ENCODE measurements at regions not wholly inside any gene's neighbourhood (a gene's known extent, or its start where the extent isn't known, plus 50 kb on each side); places are given as distances from the start of the nearest gene placed in this dataset.
"Not testable (repeated sequence)": the region's sequence is repeated elsewhere in the genome, so short reads cannot be mapped to it uniquely, and the experiment has no call there.

DNA sequence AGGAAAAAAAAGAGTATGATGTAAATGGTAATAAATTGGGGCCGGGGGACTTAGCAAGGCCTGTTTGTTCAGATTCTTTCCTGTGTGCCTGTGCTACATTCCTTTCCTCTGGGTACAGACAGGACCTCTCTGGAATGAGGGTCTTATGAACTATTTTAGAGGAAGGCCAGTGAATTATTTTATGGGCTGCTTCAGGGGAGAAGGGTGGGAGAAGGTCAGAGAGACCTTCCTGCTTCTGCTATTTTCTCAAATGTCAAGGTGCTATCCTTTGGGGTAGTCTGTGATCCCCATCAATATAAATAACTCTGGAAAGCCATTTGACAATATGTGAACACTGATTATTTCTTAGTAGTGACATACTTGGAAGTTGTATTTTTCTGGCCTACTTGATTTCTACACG lies 426.5 kb downstream of the SH2D4B start:
- DNase-seq: no peak

DNA sequence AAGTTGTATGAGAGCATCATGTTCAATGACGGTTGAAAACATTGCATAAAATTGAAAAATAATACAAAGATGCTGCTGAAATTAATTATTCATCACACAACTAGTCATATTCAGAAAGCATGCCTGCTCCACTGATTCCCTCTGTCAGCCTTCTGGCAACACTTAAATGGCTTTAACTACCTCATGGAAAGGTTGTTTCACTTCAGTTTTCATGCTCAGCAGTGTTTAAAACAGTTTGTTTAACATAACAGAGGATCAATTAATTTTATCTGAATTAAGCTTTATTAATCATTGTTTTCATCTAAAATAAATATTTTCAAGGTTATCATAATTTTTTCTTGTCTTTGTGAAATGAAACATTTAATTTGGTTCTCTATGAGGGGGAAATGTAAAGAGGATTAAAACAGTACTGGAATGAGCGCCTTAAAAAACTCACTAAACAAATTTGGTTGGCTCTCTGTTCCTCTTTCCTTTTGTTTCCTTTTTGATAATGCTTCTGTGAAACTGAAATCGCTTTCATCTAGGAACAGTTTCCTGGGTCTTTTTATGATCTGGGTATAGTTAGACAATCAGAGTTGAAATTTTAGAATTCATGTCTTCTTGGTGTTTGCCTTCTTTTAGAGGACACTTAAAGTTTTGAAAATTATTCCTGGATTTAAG lies 427.4 kb downstream of the SH2D4B start:
- no peak for DNase-seq

DNA sequence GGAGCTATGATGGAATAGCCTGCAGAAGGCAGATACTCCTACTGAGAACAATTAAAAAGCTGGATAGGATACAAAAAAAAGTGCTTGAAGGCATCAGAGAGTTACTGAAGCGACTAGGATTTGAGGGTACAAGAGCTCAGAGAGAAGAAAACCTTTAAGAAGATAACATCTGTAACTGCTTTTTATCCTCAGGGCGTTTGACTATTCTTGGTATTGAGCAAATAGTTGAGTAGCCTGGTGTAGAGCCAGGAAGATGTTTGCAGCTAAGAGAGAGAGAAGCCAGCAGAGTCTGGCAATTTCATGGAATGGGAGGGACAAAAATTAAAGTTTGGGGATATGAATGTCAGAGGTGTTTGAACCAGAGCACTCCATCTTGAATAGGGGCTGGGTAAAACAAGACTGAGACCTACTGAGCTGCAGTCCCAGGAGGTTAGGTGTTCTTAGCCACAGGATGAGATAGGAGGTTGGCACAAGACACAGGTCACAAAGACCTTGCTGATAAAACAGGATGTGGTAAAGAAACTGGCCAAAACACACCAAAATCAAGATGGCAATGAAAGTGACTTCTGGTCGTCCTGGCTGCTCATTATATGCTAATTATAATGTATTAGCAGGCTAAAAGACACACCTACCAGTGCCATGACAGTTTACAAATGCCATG lies 428.8 kb downstream of the SH2D4B start:
- no peak for DNase-seq

- DNase-seq: not testable (repeated sequence)
Observed at GRCh38 chr10:80967357-80967756, 429.7 kb downstream of the SH2D4B start.

DNA sequence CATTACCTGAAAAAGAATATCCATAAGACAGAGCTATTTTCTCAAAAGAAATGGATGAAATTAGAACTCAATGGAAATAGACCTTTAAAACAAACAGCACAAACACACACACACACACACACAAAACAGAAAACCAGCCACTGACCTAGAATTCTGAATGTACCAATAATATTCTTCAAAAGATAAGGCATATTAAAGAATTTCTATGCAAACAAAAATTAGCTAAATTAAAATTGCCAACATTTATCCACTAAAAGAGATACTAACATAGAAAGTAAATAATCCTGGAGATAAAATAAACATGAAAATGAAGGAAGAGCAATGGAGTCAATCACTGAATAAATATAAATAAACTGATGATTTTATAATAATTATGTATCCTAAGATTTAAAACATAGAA lies 431.2 kb downstream of the SH2D4B start:
- DNase-seq: no peak

DNA sequence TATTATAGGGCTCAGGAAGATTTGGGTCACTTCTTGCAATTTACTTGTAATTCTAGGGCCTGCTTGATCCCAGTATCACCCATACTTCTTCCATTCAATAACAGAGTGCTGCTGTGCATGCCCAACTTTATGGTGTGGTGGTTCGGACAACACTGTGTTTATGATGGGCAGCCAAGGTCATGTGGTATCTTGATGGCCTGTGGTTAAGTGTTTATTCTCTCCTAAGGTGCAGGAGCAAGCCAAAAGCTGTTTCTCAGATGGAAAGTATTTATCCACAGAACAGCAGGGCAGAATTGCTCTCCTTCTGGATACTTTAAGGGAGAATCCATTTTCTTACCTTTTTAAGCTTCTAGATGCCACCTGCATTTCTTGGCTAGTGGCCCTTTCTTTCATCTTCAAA lies 433.8 kb downstream of the SH2D4B start:
- DNase-seq: no peak

- no peak for DNase-seq
Observed at GRCh38 chr10:80976658-80977057, 439.0 kb downstream of the SH2D4B start.

DNA sequence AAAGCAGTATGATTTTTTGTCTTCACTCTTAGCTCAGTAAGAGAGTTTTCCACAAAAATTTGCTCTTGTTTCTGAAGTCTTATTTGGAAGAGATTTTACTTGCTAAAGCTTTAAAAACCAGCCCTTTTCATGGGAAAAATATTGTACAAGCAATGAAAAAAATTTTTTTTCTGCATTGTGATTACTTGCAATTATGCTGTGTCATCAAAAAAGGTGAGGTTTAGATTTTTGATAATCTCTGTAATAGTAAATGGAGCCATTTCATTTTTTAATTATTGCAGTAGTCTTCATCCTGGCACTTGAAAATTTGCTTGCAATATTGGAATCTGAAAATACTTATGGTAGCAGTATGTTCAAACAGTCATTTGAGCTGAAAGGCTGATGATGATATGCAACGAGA lies 447.4 kb downstream of the SH2D4B start:
- DNase-seq: no peak

DNA sequence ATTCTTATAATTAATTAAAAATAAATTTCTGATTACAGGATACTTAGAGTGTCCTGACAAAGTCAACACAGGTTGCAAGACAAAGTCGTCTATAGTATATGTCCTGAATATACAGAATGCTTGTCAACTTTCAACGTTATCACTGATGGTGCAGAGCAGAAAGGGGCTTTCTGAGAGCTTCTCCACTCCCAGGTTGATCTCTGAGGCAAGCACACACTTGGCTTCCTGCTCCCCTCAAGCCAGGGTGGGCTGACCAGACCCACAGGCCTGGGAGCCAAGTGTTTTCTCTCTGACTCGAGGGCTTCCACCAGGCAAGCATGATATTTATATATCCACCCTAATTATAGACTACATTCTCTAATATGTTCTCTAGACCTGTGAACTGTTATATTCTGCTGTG lies 448.9 kb downstream of the SH2D4B start:
- DNase-seq: no peak

GRCh38 chr10:80988755-80989154 lies 451.1 kb downstream of the SH2D4B start:
- DNase-seq: no peak

DNA sequence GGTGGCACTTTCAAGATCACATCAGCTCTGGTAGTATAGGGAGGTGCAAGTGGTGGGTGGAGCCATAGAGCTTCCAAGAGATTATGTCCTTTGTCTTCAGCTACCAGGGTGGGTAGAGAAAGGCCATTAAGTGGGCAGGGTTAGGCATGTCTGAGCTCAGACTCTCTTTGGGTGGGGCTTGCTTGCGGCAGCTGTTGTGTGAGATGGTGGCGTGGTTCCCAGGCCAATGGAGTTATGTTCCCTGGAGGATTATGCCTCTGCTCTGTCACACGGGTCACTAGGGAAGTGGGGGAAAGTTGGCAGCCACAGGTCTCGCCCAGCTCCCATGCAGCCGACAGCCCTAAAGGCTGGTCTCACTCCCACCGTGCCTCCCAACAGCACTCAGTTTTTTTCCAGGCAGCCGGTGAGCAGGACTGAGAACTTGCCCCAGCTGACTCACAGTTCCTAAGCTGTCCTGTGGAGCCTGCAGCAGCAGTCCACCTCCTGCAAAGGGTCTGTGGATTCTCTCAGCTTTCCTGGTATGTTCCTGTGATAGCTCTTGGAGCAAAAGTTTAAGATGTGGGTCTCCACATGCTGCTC lies 459.0 kb downstream of the SH2D4B start:
- DNase-seq: no peak

DNA sequence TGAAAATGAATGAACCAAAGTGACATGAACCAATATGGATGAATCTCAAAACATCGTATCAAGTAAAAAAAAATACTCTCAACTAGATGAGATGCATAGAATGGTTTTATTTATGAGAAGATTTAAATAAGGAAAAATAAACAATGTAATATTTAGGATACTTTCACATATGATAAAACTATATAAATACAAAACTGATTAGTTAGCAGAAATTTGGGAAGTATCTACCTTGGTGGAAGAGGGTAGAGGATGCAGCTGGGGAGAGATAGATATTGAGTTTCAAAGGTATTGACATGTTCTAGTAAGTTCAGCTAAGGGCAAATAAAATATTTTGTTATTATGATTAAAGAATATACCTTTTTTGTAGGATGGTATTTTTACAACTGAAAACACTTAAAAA lies 463.1 kb downstream of the SH2D4B start:
- no peak for DNase-seq

- DNase-seq: no peak
Observed at GRCh38 chr10:81002382-81002781, 464.7 kb downstream of the SH2D4B start.

DNA sequence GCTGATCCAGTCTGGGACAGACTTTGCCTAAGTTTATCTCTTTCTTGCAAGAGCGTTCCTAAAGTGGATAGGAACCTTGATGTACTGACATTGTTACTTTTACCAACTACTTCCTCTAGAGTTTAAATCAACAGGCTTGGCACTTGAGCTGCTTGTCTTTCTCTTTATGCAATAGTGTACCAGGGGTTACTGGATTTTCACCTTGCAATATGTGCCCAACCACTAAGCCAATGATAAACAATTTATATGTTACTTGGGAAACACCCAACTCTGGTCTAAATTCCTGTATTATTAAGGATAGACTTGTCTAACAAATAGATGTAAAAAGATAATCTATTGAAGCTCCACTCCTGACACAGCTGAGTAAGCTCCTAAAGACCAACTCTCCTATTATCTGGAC lies 470.2 kb downstream of the SH2D4B start:
- DNase-seq: no peak

GRCh38 chr10:81008726-81009125 lies 471.0 kb downstream of the SH2D4B start:
- no peak for DNase-seq

GRCh38 chr10:81009296-81009695 lies 471.6 kb downstream of the SH2D4B start:
- no peak for DNase-seq

DNA sequence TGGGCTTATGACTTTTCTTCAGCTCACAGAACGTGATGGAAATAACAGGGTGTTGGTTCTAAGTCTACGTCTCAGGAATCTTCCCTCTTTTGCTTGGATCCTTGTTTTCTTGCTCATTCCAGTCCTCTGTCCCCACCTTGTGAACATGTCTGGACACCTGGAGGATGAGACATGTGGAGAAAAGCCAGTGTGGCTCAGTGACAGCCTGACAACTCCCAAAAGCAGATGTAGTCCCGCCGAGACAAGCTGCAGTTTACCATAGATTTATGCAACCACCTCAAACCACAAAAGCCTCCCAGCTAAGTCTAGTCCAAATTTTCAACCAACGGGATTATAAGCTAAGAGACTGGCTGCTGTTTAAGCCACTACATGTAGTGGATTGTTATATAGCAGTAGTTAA lies 476.1 kb downstream of the SH2D4B start:
- no peak for DNase-seq

DNA sequence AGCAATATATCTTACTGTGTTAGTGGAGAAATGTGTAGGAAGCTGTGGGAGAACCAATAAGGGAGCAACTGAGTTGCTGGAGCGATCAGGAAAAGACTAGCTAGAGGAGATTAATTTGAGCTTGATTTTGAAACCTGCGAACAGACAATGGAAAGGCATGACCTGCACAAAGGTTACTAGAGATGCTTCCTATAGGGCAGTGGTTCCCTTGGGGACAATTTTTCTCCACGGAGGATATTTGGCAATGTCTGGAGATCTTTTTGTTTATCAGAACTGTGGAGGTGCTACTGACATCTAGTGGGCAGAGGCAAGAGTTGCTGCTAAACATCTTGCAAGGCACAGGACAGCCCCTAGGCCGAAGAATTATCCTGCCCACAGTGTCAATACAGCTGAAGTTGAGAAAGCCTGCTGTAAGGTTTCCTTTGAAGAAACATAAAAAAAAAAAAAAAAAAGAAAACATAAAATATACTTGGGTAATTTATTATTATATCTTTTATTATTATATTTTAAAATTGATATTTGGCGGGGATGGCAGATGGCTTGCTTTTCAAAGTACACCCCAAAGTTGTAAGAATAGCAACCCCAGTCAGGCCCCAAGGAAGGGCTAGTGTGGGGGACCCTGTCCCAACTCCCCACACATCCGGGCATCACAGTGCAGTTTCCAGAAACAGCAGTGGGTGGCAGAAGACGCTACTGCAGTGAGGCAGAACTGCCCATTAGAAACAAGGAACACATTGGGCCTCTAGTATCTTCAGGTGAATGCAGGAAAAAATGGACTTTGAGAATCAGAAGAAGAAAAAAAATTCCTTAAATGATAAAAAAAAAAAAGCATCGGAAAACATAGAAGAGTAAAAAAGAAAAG lies 481.6 kb downstream of the SH2D4B start:
- peak; percentile 8 for DNase-seq

DNA sequence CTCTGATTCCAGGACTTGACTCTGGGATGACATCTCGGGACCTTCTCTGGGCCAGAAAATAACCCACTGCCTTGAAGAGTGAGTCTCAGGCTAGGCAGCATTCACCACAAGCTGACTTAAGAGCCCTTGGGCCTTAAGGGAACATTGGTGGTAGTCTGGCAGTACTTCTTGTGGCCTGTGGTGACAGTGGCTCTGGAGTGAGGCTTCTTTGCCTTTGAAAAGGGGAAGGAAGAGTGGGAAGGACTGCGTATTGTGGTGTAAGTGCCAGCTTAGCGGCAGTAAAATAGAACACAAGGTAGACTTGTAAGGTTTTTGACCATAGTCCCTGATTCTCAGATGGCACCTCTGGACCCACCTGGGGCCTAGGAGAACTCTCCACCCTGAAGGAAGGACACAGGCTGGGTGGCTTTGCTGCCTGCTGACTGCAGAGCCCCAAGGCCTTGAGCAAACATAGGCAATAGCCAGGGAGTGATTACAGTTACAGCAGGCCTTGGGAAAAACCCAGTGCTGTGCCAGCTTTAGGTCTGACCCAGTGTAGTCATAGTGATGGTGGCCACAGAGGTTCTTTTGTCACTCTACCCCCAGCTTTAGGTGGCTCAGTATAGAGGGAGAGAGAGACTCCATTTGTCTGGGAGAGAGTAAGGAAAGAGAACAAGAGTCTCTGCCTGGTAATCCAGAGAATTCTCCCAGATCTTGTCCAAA lies 483.9 kb downstream of the SH2D4B start:
- DNase-seq: peak; percentile 7

GRCh38 chr10:81026591-81026990 lies 488.9 kb downstream of the SH2D4B start:
- DNase-seq: no peak

DNA sequence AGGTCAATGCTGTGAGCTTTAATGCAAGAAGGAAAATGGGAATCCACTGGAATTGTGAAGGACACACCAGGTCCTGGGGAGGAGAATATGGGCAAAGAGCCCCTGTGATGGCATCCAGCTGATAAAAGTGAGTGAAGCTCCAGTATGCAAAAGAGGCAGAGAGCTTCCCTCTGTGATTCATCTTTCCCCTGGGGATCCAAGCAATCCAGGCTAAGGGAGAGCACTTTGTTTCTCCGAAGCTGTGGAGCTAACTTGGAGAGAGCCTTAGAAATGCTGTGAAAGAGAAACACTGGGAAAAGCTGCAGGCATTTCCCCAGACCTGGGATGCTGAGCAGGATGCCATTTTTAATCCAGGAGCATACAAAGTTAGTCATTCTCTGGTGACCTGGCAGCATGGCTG lies 489.5 kb downstream of the SH2D4B start:
- no peak for DNase-seq

GRCh38 chr10:81027706-81028105 lies 490.0 kb downstream of the SH2D4B start:
- DNase-seq: no peak

DNA sequence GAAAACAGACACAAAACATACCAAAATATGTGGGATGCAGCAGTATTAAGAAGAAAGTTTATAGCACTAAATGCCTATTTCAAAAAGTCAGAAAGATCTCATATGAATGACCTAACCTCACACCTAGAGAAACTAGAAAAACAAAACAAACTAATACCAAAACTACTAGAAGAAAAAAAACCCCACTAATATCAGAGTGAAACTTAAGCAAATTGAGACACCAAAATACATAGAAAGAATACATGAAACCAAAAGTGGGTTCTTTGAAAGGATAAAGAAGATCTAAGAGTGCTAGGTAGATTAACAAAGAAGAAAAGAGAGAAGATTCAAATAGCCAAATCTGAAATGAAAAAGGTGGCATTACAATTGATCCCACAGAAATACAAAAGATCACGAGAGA lies 494.1 kb downstream of the SH2D4B start:
- DNase-seq: no peak

Data from KG1 (cell line).